Adrenal gland (tissue), 5 donors: ENCODE measurements at regions not wholly inside any gene's neighbourhood (a gene's known extent, or its start where the extent isn't known, plus 50 kb on each side); places are given as distances from the start of the nearest gene placed in this dataset.
"Not testable (repeated sequence)": the region's sequence is repeated elsewhere in the genome, so short reads cannot be mapped to it uniquely, and the experiment has no call there.

Source experiments
- POLR2A ChIP-seq, 2 donors: fragments of 450-650 bp; IDR thresholded peaks; one replicate each; pipeline ENCODE4 v1.6.1; 2017; ENCODE audit warnings: antibody characterized with exemption in 2 of 2, mild to moderate bottlenecking in 2 of 2, moderate library complexity in 1 of 2
- TF ChIP-seq, protein P1 (sequence below), 6 experiments: fragments of 450-650 bp in 4 of 6; fragments of 200-600 bp in 2 of 6; sonication (generic) in 1 of 6; IDR thresholded peaks; 1 replicate in 5 of 6; 2 replicates in 1 of 6; pipeline versions ENCODE4 v1.5.1 to v1.8.0; 2016 to 2021; ENCODE audit warnings: antibody characterized with exemption in 6 of 6, mild to moderate bottlenecking in 2 of 6, moderate library complexity in 1 of 6
- donor health status: DM: no; HTN: no; CAD: no.

DNA sequence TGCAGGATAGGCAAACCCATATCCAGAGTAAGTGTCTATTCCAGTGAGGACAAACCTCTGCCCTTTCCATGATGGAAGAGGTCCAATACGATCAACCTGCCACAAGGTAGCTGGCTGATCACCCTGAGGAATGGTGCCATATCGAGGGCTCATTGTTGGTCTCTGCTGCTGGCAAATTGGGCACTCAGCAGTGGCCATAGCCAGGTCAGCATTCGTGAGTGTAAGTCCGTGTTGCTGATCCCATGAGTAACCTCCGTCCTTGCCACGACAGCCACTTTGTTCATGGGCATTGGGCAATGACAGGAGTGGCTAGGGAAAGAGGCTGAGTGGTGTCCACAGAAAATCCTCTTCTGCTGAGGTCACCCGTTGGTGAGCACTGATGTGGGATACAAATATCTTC, 156.9 kb downstream of the CYP26A1 start:
- TF ChIP-seq POLR2A (IDR thresholded peaks at IDR 0.05), result not testable (repeated sequence)
- TF ChIP-seq, protein P1, sequence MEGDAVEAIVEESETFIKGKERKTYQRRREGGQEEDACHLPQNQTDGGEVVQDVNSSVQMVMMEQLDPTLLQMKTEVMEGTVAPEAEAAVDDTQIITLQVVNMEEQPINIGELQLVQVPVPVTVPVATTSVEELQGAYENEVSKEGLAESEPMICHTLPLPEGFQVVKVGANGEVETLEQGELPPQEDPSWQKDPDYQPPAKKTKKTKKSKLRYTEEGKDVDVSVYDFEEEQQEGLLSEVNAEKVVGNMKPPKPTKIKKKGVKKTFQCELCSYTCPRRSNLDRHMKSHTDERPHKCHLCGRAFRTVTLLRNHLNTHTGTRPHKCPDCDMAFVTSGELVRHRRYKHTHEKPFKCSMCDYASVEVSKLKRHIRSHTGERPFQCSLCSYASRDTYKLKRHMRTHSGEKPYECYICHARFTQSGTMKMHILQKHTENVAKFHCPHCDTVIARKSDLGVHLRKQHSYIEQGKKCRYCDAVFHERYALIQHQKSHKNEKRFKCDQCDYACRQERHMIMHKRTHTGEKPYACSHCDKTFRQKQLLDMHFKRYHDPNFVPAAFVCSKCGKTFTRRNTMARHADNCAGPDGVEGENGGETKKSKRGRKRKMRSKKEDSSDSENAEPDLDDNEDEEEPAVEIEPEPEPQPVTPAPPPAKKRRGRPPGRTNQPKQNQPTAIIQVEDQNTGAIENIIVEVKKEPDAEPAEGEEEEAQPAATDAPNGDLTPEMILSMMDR (IDR thresholded peaks at IDR 0.05), result not testable (repeated sequence)
